ENCODE measurements at regions not wholly inside any gene's neighbourhood (a gene's known extent, or its start where the extent isn't known, plus 50 kb on each side); places are given as distances from the start of the nearest gene placed in this dataset.

GRCh38 chr9:107813287-107813686, 323.7 kb upstream of the KLF4 start:
- H3K79me2 ChIP-seq (replicated peaks; ENCODE audit: insufficient read depth), result no peaks in the 10 kb centered on the region
- no peak overlapping the region for H3K4me3 ChIP-seq
- no peaks in the 10 kb centered on the region for H3F3A ChIP-seq (replicated peaks; ENCODE audit: low read depth)
- no peak overlapping the region for H3K4me2 ChIP-seq
- H4K20me1 ChIP-seq (replicated peaks; ENCODE audit: insufficient read depth), result no peaks in the 10 kb centered on the region
- Mint-ChIP-seq H3K36me3 (ENCODE audit: low read depth) (peaks cover 1% of the 10 kb centered on the region; the same call in 2 of the 3 replicates), H3K27ac (no peak overlapping the region), H3K27me3 (ENCODE audit: insufficient read depth, low read depth, poor library complexity) (peaks cover 1% of the 10 kb centered on the region), H3K4me3 (no peak overlapping the region), H3K4me1 (no peaks in the 10 kb centered on the region), H3K9me3 (peaks cover 6% of the 10 kb centered on the region)
- H3K27me3 ChIP-seq (ENCODE audit: insufficient read depth), result no peaks in the 10 kb centered on the region
- H3K4me1 ChIP-seq (ENCODE audit: insufficient read depth), result no peaks in the 10 kb centered on the region
- ATAC-seq (no peak), DNase-seq (ENCODE audit: low spot score) (no peak)
- H3K36me3 ChIP-seq (ENCODE audit: insufficient read depth), result no peaks in the 10 kb centered on the region
- no peak overlapping the region for H2AFZ ChIP-seq
- H3K9me2 ChIP-seq (ENCODE audit: insufficient read depth), result peaks cover 10% of the 10 kb centered on the region; the same call in 1 of the 2 replicates
- H3K27ac ChIP-seq (ENCODE audit: low read depth), result no peak overlapping the region
- TF ChIP-seq JUNB (IDR thresholded peaks at IDR 0.05; ENCODE audit: unreplicated experiment), result no peak
- no peak for TF ChIP-seq NANOG (IDR thresholded peaks at IDR 0.05; ENCODE audit: borderline replicate concordance)
- no peak for TF ChIP-seq EZH2 (IDR thresholded peaks at IDR 0.05; ENCODE audit: low read depth, unreplicated experiment)
- TF ChIP-seq CREB1 (CRISPR knock-in tag; IDR thresholded peaks at IDR 0.05; ENCODE audit: low read depth), result no peak
- no peak for TF ChIP-seq ZNF331 (CRISPR knock-in tag; IDR thresholded peaks at IDR 0.05; ENCODE audit: low read depth)
- TF ChIP-seq POLR2AphosphoS5 (IDR thresholded peaks at IDR 0.05; ENCODE audit: low read depth), result no peak
- no peak for TF ChIP-seq CTCF (conservative IDR thresholded peaks at IDR 0.05; ENCODE audit: low read depth in 2 of 2)
- no peak for TF ChIP-seq ZNF462 (CRISPR knock-in tag; IDR thresholded peaks at IDR 0.05)
- no peak for TF ChIP-seq ZNF114 (CRISPR knock-in tag; IDR thresholded peaks at IDR 0.05)
- no peak for TF ChIP-seq REST (IDR thresholded peaks at IDR 0.05; ENCODE audit: unreplicated experiment)
- TF ChIP-seq ETS1 (IDR thresholded peaks at IDR 0.05), result no peak
- TF ChIP-seq EZH2phosphoT487 (IDR thresholded peaks at IDR 0.05; ENCODE audit: unreplicated experiment), result no peak
- TF ChIP-seq STAT1 (IDR thresholded peaks at IDR 0.05; ENCODE audit: unreplicated experiment), result no peak

Measured in GM23338 (cell line).